GM21529 (cell line): ENCODE measurements at regions not wholly inside any gene's neighbourhood (a gene's known extent, or its start where the extent isn't known, plus 50 kb on each side); places are given as distances from the start of the nearest gene placed in this dataset.
"Not testable (repeated sequence)": the region's sequence is repeated elsewhere in the genome, so short reads cannot be mapped to it uniquely, and the experiment has no call there.

Experiments used
- ATAC-seq: cut with Tn5 transposase; IDR thresholded peaks from one replicate; pipeline ENCODE4 v1.9.1; 2021; ENCODE audit not compliant: unreplicated experiment

DNA sequence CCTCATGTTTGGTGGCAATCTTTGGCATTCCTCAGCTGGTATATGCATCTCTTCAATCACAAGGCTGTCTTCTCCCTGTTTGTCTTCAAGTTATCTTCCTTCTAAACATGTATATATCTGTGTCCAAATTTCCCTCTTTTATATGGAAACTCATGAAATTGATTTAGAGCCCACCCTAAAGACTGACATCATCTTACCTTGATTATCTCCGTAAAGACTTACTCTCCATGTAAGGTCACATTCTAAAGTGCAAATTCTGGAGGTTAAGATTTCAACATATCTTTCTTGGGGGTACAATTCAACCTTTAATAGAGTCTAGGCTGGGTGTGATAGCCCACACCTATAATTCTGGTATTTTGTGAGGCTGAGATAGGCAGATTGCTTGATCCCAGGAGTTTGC is 215.8 kb upstream of the LRRC4C start:
- no peak for ATAC-seq

DNA sequence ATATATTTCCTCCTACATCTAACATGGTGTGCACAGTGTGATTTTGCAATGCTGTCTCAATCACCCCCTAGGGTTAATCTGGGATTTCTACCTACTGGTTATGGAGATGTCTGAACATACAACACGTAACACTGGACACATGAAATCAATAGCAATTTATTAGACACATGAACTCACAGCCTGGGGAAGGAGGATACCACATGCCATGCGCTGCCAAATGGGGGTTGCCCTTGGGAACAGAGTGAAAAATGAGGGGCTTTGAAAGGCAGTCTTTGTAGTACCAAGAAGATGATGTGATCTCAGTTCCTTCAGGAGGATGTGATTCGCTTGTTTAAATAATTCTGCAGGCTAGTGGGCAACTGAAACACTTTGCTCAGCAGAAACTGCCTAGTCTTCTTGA is 253.6 kb upstream of the LRRC4C start:
- ATAC-seq: no peak

DNA sequence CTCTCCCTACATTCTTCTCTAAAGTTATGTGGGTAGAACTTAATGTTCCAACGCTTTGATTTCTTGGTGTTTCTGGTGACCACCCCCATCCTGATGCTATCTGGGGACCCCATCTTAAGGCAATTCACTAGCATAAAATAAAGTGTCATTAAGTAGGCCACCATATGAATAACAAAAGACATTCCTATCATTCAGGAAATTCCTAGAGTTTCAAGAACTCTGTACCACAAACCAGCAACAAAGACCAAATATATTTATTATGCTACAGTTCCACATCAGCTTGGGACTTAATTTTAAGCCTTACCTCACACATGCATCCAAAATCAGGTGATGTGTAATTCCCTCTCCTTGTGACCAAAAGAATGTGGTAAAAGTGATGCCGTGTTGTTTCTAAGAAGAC is 254.6 kb upstream of the LRRC4C start:
- no peak for ATAC-seq

DNA sequence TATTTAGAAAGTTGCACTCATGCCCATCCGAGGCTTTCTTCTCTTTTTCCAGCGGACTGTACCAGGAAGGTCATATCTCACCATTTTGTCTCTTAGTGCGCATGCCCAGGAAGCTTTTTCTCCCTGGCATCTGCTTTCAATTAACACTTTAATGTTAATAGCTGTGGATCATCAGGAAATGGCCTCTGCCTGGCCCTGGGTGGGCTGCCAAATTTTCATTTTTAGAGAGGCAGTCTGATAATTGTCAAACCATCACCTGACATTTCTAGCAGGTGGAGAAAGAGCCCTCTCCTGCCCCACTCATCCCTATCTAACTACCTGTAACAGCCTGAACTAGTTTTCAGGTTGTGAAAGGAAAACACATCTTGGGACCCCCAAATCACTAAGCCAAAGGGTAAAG is 257.4 kb upstream of the LRRC4C start:
- ATAC-seq: no peak

DNA sequence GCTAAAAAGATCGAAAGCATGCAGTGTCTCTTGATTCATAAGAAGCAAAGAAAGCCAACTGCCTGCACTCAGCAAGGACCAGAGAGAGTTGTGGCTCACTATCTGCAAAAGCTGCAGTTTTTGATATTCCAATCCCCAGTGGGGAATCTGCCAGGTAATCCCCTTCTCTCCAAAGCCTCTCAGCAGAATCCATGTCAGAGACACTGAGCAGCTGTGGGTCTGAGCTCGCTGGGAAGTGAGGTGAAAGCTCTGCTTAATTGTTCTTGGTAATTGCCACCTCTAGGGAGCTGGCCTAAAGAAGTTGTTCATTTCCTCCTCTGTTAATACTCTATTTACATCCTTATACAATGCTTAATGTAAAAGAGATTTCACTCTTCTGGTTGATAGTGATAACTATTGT is 261.3 kb upstream of the LRRC4C start:
- ATAC-seq: no peak

DNA sequence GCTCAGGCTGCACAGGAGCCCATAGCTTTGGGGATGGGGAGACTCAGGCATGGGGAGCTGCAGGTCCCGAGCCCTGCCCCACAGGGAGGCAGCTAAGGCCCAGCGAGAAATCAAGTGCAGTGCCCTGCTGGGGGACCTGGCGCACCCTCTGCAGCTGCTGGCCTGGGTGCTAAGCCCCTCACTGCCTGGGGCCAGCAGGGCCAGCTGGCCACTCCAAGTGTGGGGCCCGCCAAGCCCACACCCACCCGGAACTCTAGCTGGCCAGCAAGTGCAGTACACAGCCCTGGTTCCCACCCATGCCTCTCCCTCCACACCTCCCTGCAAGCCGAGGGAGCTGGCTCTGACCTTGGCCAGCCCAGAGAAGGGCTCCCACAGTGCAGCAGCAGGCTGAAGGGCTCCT is 268.7 kb upstream of the LRRC4C start:
- not testable (repeated sequence) for ATAC-seq

DNA sequence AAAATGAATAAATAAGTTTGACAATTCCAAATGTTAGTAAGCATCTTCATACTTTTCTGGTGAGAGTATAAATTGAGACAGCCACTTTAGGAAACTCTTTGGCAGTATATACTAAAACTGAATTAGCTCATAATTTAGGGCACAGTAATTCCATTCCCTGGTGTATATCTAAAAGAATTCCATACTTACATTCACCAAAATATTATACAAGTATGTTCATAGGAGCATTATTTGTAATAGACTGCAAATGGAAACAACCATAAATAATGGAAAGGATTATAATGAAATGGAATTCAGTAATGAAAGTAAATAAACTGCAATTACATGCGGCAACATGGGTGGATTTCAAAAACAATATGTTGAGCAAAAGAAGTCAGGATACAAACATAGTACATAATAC is 315.8 kb upstream of the LRRC4C start:
- ATAC-seq: no peak

DNA sequence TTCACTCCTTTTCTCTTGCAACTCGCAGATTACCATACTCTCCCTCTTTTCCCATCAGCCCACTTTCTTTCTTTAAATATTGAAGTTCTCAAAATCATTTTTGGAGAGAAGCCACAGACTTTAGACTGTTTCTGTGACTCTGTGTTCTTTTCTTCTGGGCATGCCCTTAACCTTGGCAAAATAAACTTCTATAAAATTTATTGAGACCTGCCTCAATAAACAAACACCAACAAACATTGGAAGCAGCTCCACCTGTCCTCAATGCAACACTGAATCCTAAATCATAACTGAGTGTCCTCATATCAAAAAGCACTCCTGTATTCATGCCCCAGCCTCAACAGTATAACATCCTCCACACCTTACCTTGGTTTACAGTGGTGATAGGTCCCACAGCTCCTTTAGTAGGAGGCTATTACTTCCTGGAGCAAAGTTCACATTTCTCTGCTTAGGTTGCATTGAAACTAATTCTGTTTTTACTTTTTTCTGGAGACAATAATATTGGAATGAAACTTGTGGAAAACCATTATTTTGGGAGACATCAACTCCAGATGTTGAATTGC is 320.0 kb upstream of the LRRC4C start:
- no peak for ATAC-seq

DNA sequence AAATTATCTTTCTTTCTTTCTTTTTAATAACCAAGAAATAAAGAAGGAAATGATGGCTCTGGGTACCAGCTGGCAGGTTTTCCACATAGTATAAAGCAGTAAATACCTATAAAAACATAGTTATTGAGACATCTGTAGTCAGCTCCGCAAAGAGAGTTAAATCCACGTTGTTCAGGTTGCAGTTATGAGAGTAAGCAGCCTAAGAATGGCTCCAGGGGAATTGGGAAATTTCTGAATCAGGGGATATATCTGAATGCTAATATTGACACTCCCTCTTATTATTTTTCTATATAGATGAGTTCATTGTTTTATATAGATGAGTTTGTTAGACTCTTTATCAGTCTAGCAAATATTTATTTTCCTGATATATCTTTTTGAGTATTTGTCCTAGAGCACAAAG is 322.0 kb upstream of the LRRC4C start:
- no peak for ATAC-seq

DNA sequence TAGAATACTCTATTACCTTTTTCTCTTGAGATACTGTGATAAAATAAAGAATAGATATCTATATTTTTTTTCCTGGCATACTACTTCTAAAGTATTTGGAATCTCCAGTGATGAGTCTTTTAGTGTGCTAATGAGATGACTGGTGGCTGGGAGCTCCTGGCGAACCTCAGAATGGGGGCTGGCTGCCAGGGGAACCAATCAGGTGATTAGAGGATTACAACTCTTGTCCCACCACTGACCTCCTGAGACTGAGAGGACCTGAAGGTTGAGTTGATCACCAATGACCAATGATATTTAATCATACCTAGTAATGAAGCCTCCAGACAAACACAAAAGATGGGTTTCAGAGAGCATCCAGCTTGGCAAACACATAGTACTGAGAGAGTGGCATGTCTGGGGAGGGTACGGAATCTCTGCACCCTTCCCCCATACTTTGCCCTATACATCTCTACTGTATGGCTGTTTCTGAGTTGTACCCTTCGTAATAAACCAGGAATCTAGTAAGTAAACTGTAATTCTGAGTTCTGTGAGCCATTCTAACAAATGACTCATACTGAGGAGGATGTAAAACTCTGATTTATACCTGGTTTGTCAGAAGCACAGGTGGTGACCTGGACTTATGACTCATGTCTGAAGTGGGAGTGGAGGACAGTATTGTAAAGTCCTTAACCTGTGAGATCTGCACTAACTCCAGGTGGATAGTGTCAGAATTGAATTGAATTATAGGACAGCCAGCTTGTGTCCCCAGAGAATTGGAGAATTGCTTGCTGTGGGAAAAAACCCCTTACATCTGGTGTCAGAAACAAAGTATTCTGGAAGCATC is 325.3 kb upstream of the LRRC4C start:
- no peak for ATAC-seq

DNA sequence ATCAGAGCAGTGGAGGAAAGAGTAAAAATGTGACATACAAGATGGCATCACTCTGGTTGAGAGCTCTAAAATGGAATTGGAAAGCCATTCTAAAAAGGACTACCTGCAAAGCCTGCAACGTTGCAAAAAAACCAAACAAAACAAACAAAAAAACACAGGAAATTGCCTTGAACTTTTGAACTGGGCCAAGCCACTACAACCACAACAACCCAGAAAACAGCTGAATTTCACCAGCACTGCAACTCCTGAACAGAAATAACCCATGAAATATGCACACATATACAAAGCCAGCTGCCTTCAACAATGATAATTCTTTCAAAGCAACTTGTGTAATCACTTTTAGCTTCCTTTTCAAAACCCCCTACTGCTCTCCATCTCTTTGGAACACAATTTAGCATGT is 326.6 kb upstream of the LRRC4C start:
- ATAC-seq: no peak

DNA sequence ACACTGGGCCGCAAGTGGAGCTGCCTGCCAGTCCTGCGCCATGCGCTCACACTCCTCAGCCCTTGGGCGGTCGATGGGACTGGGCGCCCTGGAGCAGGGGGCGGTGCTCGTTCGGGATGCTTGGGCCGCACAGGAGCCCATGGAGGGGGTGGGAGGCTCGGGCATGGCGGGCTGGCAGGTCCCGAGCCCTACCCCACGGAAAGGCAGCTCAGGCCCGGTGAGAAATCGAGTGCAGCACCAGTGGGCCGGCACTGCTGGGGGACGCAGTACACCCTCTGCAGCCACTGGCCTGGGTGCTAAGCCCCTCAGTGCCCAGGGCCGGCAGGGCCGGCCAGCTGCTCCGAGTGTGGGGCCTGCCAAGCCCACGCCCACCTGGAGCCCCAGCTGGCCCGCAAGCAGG is 328.7 kb upstream of the LRRC4C start:
- ATAC-seq: no peak

DNA sequence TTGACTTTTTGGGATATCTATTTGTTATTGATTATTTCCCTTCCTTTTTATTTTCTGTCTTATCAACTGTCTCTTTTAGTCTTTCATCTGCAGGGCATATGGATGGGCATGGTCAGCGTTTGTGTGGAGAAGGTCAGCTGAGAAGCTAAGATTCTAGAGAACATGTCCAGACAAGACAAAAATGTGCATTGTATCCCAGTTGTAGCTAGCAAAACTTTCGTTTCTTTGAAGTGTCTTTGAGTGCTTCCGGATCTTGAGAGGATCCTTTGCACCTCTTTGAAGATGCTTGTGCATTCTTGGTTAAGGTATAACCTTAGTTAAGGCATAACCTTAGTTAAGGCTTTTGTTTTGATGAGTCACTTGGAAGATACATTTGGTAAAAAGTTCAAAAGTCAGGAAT is 329.9 kb upstream of the LRRC4C start:
- ATAC-seq: no peak

DNA sequence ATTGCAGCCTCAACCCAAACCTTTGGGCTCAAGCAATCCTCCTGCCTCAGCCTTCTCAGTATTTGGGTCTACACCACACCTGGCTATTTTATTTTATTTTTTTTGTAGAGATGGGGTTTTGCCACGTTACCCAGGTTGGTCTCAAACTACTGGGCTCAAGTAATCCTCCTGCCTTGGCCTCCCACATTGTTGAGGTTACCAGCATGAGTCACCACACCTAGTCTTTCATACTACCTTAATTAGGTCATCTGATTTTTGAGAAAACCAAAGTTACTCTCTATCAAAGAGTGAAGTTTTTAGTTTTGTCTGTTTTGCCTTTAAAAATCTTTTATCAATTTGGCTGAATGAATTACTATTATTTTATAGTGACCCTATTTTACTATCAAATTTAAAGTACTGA is 335.6 kb upstream of the LRRC4C start:
- ATAC-seq: no peak

DNA sequence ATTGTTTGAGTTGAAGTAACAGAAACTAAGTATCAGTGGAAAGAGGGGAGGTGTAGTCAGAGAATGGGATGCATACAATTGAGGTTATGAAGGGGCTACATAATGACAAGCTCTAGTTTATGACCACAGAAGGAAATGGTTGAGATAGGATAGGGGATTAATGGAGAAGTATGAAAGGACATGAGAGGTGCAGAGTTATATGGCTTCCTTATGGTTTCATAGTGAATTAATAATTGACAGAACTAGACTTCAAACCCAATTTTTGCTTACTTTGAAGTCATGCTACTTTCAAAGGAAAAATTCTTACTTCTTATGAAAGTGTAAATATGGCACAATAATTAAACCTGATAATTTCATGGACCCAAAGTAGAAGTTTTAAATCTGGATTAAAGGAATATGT is 340.3 kb upstream of the LRRC4C start:
- no peak for ATAC-seq

DNA sequence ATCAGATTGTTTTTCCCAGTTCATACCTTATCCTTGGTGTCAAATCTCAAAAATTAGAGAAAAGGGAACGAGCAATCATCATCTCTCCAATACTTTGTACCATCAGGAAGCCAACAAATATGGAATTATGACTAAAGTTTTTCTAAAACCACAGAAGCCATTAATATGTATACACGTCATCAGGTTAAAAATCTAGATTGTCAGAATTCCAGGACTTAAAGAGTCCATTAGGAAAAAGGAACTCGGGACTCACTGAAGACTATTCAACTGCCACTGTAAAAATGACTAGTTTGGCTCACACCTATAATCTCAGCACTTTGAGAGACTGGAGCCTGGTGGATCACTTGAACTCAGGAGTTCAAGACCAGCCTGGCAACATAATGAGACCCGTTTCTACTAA is 344.4 kb upstream of the LRRC4C start:
- ATAC-seq: no peak

DNA sequence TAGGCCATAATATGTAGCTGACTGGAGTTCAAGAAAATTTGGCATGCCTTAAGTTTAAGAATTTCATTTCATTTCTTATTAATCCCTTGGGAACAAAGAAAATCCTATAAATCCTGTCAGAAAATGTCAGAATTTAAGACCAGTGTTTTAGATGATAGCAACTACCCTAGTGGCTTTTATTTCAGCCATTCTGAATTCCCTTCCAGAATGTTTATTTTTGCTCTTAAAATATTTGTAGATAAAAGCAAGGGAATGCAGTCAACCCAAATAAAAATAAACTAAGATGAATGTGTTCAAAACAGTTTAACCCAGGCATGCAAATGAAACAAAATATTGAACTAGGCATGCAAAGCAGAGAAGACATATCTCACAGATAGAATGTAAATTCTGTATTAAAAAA is 356.9 kb upstream of the LRRC4C start:
- ATAC-seq: no peak

DNA sequence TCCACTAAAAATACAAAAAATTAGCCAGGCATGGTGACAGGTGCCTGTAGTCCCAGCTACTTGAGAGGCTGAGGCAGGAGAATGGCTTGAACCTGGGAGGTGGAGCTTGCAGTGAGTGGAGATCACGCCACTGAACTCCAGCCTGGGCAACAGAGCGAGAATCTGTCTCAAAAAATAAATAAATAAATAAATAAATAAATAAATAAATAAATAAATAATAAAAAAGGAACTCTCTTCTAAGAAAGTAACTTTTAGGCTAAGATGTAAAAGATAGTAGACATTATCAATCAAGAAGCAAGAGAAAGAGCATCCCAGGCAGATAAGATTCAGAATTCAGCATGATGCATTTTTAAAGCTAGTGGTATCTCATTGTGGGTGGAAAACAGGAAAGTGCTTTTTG is 364.8 kb upstream of the LRRC4C start:
- not testable (repeated sequence) for ATAC-seq

DNA sequence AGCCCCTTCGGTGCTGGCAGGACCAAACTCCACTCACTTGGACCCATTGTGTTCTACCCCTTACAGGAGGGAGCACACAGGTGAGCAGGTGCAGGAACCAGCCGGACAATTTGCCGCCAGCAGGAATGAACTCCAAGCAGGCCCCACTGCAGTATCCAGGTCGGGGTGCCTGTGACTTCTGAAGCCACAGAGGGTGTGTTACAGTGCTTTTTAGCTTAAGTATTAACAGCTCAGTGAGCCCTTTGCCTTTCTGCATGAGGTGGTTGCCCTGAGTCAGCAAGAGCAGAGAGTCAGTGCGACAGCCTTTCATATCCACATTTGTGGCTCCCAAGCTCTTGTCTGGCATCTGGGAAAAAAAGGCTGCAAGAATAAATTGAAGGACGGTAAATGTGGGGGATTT is 366.6 kb upstream of the LRRC4C start:
- ATAC-seq: no peak

DNA sequence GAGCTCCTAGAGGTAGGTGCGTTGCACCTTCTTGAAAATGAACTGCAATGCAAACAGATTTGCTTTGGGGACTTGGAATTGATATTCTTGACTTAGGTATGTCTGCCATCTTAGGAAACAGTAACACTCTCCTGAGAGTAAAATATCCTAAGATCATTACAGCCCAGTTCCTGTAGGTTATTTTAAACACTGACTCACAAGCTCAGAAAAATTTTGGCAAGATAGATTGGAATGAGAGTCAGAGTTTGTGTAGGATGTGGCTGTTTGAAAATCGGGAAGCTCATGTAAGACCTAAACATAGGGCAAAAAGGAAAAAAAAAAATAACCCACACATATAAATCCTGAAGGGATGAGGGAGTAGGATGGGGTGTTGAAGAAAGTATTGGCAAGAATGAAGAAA is 377.0 kb upstream of the LRRC4C start:
- no peak for ATAC-seq

DNA sequence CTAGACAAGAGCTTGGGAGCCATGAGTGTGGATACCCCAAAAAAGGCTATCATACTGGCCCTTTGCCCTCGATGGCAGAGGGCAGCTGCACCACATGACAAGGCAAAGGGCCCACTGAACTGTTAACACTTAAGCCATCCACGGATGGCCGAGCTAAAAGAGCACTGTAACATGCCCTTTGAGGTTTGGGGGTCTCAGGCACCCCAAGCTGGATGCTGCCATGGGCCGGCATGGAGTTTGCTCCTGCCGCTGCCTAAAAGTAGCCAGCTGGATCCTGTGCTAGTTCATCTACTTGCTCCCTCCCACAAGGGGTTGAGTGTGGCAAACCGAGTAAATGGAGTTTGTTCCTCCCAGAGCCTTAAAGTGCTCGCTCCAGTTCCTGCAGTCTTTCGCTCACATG is 383.2 kb upstream of the LRRC4C start:
- no peak for ATAC-seq

DNA sequence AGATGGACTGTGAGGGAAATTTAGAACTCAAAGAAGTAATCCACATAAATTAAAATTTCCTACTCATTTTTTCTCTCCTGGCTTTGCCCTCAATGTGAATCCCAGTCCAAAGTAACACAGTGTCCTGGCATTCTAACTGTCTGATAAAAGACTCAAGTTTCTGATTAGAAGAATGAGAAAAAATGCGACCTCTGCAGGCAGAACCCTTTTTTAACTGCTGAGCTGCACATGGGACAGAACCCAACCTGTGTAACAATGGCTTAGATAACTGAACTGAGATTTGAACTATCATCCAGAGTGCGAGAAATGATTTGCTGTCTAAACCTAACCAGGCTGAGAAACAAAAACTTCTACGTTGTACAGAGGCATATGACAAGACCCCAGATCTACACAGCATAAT is 385.6 kb upstream of the LRRC4C start:
- ATAC-seq: no peak

DNA sequence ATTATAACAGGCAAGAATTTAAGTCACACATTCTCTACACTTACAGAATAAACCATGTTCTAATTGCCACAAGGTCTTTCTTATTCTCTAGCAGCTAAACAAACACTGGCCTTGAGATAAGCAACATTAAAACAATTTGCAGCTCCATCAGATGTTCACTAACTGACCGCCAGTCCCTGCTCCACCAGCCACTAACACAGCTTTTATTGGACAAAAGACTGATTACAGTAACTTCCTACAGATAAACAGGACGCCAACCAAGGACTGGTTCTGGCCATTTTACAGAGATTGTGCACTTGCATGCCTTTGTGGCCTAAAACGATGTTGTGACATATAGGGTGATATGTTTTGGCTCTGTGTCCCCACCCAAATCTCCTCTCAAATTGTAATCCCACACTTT is 388.9 kb upstream of the LRRC4C start:
- no peak for ATAC-seq
